ENCODE measurements at regions not wholly inside any gene's neighbourhood (a gene's known extent, or its start where the extent isn't known, plus 50 kb on each side); places are given as distances from the start of the nearest gene placed in this dataset.
"Not testable (repeated sequence)": the region's sequence is repeated elsewhere in the genome, so short reads cannot be mapped to it uniquely, and the experiment has no call there.

DNA sequence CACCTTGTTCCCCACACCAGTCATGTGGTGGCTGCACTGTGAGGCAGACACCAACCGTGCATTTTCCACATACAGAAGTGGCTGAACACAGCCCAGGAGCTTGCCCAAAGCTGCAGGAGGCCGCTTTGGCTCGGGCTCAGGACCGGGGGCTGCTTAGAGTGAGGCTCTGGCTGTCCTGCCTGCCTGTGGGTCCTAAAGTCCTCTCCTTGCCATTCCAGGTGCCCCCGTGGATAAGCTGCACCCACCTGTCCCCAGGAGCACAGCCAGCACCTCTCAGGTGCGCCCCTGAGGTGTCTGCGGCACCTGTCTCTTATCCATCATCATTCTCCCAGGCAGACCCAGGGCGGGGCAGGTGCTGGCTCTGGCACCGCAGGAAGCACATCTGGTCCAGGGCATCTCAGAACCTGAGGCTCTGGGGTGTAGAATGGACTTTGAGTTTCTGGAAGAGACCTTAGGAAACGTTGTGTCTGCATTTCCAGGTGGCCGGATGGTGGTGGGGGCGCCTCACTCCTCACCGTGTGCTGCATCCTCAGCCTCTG lies 180.5 kb upstream of the ZNF469 start:
- ChIA-PET POLR2A (no interaction called here), CTCF (no interaction called here)
- Mint-ChIP-seq H3K27ac (no peak overlapping the region; the same call in 1 of the 2 replicates), H3K4me1 (no peaks in the 10 kb centered on the region), H3K4me3 (no peak overlapping the region), H3K36me3 (no peaks in the 10 kb centered on the region), H3K27me3 (ENCODE audit: low read depth) (no peaks in the 10 kb centered on the region), H3K9me3 (no peaks in the 10 kb centered on the region)
- TF ChIP-seq FOXJ3 (CRISPR knock-in tag; IDR thresholded peaks at IDR 0.05; ENCODE audit: borderline replicate concordance) (no peak), SOX15 (CRISPR knock-in tag; IDR thresholded peaks at IDR 0.05) (no peak), ZNF396 (CRISPR knock-in tag; IDR thresholded peaks at IDR 0.05; ENCODE audit: borderline replicate concordance) (no peak)
- ATAC-seq (no peak), DNase-seq (ENCODE audit: low spot score) (no peak)

DNA sequence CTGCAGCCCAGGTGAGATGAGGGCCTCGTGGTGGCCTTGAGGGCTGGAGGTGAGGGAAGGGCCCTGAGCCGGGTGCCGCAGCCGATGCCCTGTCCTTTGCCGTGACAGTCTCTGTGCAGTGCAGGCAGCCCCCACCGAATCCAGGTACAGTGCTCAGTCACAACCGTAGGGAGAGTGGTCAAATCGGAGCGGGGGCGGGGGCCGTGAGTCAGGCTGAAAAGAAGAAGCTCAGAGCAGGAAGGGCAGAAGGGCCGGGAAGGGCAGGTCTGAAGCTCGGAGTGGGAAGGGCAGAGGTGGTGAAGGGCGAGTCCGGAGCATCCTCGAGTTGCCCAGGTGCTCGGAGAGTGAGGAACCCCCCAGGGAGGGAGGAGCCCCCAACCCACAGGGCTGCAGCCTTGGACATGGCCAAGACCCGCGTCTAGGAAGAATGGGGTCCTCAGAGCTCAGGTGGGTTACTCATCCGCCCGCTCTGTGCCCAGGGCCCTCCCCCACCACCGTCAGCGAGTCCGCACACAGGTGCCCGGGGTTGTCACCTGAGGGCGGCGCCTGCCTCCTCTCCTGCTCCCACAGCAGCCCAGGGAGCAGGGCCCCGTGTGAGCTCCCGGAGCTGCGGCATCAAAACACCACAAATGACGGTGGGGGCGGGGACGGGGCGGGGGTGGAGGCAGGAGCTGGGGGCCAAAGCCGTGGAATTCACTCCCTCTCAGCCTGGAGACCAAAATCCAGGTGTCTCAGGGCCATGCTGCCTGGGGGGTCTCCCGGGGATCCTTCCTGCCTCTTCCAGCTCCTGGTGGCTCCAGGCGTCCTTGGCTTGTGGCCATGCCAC lies 179.7 kb upstream of the ZNF469 start:
- DNase-seq (ENCODE audit: low spot score); H3K27ac Mint-ChIP-seq; H3K4me3 Mint-ChIP-seq; H3K27me3 Mint-ChIP-seq (ENCODE audit: low read depth); H3K9me3 Mint-ChIP-seq; POLR2A ChIA-PET; H3K4me1 Mint-ChIP-seq; H3K36me3 Mint-ChIP-seq; ATAC-seq: not testable (repeated sequence)
- CTCF ChIA-PET = interaction anchor here (0.6 kb wide), 1 partner anchor 351 kb away, joined by 3 read pairs; no protein-coding TSS in a partner anchor

DNA sequence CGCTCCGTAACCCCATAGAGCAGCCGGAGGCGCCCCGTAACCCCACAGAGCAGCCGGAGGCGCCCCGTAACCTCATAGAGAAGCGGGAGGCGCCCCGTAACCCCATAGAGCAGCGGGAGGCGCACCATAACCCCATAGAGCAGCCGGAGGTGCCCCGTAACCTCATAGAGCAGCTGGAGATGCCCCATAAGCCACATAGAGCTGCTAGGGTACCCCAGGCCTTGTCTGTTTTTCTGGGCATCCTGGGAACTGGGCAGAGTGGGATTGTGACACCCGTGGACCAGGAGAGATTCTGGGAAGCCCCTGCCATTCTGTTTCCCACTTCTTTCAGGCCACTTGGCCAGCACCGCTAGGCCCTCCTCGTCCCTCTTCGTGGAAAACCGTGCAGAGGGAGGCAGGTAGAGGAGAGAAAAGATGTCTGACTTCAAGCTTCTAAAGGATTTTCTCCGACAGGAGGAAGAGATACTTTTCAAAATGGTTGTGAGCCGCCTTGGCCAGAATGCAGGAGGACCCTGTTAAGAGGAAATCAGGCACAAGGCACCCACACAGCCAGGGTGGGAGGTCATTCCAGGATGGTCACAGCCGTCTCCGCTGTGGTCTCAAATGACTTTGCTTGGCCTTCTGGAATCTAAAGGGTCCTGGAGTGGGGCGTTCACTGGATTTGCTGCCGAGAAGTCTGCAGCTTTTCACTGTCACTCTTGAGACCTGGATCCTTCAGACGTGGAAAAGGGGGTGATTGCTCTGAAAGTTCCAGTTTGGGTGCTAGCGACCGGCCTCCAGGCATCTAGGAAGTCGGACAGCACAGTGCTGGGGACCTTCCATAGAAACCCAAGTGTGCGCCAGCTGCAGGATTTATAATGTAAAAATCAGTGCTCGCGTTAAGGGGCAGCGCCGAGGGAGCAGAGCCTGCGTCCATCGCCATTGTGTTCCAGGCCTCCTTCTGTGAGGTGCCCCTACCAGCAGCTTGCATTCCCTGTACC lies 178.3 kb upstream of the ZNF469 start:
- CTCF ChIA-PET, H3K9me3 Mint-ChIP-seq: not testable (repeated sequence)

DNA sequence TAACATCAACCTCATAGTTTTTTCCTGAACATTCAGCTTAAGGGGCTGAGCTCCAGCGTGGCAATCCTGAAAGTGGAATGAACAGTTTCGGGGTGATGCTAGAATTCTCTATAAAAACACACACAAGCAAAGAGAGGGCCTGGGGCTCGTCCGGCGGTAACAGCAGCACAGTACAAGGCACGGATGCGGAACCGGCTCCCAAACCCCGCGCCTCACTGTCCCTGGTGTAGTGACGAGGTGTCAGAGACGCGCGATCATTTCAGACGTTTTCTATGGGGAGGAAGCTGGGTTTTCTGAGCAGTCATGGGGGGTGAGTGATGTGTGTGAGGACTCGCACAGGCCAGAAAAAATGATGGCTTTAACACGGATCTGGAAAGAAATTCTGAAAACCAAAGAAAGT lies 177.3 kb upstream of the ZNF469 start:
- POLR2A ChIA-PET; ATAC-seq; H3K36me3 Mint-ChIP-seq; H3K4me3 Mint-ChIP-seq; DNase-seq (ENCODE audit: low spot score); CTCF ChIA-PET; H3K4me1 Mint-ChIP-seq; H3K27me3 Mint-ChIP-seq (ENCODE audit: low read depth): not testable (repeated sequence)
- Mint-ChIP-seq H3K9me3 (peaks cover 17% of the 10 kb centered on the region), H3K27ac (peak overlapping the region; percentile 41; the same call in 1 of the 2 replicates)

More for the DNA sequence above, 178.3 kb upstream of the ZNF469 start:
- DNase-seq (ENCODE audit: low spot score); H3K4me3 Mint-ChIP-seq; H3K36me3 Mint-ChIP-seq; H3K4me1 Mint-ChIP-seq; ATAC-seq; H3K27ac Mint-ChIP-seq; POLR2A ChIA-PET; H3K27me3 Mint-ChIP-seq (ENCODE audit: low read depth): not testable (repeated sequence)

DNA sequence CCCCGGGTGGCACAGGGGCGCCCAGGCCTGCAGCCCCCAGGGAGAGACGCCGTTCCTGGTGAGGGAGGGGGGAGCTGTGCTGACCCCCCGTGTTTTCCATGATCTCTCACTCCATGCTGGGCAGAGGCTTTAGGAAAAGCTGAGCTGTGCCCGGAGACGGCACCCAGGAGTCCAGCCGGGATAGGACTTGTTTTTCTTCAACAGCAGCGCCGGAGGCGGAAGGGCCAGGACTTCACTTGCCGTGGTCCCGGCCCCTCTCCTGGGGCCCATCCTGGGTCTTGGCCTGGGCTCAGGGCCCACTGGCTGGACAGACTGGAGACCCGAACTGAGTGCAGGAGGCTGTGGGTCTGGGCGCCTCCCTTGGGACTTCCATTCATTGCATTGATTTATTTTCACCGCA lies 176.8 kb upstream of the ZNF469 start:
- POLR2A ChIA-PET; H3K27ac Mint-ChIP-seq; ATAC-seq; H3K27me3 Mint-ChIP-seq (ENCODE audit: low read depth); H3K4me3 Mint-ChIP-seq; CTCF ChIA-PET; H3K4me1 Mint-ChIP-seq; H3K36me3 Mint-ChIP-seq; DNase-seq (ENCODE audit: low spot score): not testable (repeated sequence)
- H3K9me3 Mint-ChIP-seq = peaks cover 20% of the 10 kb centered on the region

DNA sequence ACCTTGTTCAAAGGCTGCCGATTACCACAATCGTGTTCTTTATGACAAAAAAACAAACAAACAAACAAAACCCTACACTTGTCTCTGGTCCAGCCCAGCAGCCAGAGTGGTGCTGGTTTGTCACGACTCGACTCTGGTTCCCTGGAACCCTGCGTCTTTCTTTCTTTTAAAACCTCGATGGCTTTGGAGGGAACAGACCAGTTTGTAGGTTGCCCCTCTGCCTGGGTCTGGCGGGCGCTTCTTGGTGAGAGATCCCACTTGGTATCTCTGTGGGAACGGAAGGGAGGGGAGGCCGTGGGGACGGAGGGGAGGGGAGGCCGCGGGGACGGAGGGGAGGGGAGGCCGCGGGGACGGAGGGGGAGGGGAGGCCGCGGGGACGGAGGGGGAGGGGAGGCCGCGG lies 176.2 kb upstream of the ZNF469 start:
- CTCF ChIA-PET, H3K27ac Mint-ChIP-seq, ATAC-seq: not testable (repeated sequence)

DNA sequence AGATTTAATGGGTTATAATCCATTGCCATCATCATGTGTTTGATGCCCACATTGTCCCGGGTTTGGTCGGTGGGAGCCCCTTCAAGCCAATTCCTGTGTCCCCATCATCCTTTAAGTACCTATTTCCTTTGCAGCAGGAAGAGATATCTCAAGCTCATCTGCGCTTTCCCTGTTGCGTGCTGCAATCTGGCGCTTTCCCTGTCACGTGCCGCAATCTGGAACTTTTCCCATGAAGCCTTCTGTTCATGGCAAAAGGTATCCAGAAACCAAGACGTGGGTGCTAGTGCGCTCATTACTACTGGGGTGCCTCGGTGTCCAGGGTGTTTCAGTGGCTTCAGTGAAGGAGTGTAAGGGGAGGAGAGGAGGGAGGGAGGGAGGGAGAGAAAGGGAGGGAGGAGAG lies 174.6 kb upstream of the ZNF469 start:
- Mint-ChIP-seq H3K4me3 (no peak overlapping the region), H3K27ac (no peak overlapping the region), H3K36me3 (peaks cover 7% of the 10 kb centered on the region), H3K9me3 (peaks cover 26% of the 10 kb centered on the region), H3K4me1 (no peaks in the 10 kb centered on the region), H3K27me3 (ENCODE audit: low read depth) (no peaks in the 10 kb centered on the region)
- ChIA-PET POLR2A (no interaction called here), CTCF (no interaction called here)
- DNase-seq (ENCODE audit: low spot score) (no peak), ATAC-seq (no peak)
- no peak for TF ChIP-seq SMAD4 (CRISPR knock-in tag; IDR thresholded peaks at IDR 0.05)
- TF ChIP-seq NFATC4 (CRISPR knock-in tag; IDR thresholded peaks at IDR 0.05) = no peak
- TF ChIP-seq, protein P1, sequence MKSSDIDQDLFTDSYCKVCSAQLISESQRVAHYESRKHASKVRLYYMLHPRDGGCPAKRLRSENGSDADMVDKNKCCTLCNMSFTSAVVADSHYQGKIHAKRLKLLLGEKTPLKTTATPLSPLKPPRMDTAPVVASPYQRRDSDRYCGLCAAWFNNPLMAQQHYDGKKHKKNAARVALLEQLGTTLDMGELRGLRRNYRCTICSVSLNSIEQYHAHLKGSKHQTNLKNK (CRISPR knock-in tag; IDR thresholded peaks at IDR 0.05) = no peak
- TF ChIP-seq, protein P2, sequence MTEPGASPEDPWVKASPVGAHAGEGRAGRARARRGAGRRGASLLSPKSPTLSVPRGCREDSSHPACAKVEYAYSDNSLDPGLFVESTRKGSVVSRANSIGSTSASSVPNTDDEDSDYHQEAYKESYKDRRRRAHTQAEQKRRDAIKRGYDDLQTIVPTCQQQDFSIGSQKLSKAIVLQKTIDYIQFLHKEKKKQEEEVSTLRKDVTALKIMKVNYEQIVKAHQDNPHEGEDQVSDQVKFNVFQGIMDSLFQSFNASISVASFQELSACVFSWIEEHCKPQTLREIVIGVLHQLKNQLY (CRISPR knock-in tag; IDR thresholded peaks at IDR 0.05) = no peak
- TF ChIP-seq, protein P3, sequence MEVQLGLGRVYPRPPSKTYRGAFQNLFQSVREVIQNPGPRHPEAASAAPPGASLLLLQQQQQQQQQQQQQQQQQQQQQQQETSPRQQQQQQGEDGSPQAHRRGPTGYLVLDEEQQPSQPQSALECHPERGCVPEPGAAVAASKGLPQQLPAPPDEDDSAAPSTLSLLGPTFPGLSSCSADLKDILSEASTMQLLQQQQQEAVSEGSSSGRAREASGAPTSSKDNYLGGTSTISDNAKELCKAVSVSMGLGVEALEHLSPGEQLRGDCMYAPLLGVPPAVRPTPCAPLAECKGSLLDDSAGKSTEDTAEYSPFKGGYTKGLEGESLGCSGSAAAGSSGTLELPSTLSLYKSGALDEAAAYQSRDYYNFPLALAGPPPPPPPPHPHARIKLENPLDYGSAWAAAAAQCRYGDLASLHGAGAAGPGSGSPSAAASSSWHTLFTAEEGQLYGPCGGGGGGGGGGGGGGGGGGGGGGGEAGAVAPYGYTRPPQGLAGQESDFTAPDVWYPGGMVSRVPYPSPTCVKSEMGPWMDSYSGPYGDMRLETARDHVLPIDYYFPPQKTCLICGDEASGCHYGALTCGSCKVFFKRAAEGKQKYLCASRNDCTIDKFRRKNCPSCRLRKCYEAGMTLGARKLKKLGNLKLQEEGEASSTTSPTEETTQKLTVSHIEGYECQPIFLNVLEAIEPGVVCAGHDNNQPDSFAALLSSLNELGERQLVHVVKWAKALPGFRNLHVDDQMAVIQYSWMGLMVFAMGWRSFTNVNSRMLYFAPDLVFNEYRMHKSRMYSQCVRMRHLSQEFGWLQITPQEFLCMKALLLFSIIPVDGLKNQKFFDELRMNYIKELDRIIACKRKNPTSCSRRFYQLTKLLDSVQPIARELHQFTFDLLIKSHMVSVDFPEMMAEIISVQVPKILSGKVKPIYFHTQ (CRISPR knock-in tag; IDR thresholded peaks at IDR 0.05) = no peak
- no peak for TF ChIP-seq TEAD4 (CRISPR knock-in tag; IDR thresholded peaks at IDR 0.05)
- no peak for TF ChIP-seq SOX15 (CRISPR knock-in tag; IDR thresholded peaks at IDR 0.05)
- no peak for TF ChIP-seq GABPB1 (CRISPR knock-in tag; IDR thresholded peaks at IDR 0.05)
- no peak for TF ChIP-seq EMX1 (CRISPR knock-in tag; IDR thresholded peaks at IDR 0.05)
- TF ChIP-seq, protein P4, sequence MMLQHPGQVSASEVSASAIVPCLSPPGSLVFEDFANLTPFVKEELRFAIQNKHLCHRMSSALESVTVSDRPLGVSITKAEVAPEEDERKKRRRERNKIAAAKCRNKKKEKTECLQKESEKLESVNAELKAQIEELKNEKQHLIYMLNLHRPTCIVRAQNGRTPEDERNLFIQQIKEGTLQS (CRISPR knock-in tag; conservative IDR thresholded peaks at IDR 0.05) = no peak
- no peak for TF ChIP-seq NFYB (CRISPR knock-in tag; conservative IDR thresholded peaks at IDR 0.05; ENCODE audit: low read depth)

More for the DNA sequence above, 176.2 kb upstream of the ZNF469 start:
- H3K9me3 Mint-ChIP-seq = peaks cover 26% of the 10 kb centered on the region
- DNase-seq (ENCODE audit: low spot score); H3K4me3 Mint-ChIP-seq; POLR2A ChIA-PET; H3K4me1 Mint-ChIP-seq; H3K27me3 Mint-ChIP-seq (ENCODE audit: low read depth); H3K36me3 Mint-ChIP-seq: not testable (repeated sequence)

All from WTC11 (cell line).